NCI-H1436 (cell line): ENCODE measurements at regions not wholly inside any gene's neighbourhood (a gene's known extent, or its start where the extent isn't known, plus 50 kb on each side); places are given as distances from the start of the nearest gene placed in this dataset.

Experiments
- DNase-seq: peaks from one replicate; lab custom pipeline; 2025; lab: John Stamatoyannopoulos, UW

GRCh38 chr4:104795264-104795939, 300.7 kb upstream of the CXXC4 start:
- no peak for DNase-seq

GRCh38 chr4:104811727-104812126, 317.0 kb upstream of the CXXC4 start:
- DNase-seq = no peak

- DNase-seq = no peak
Measured at GRCh38 chr4:104815665-104816064, 321.0 kb upstream of the CXXC4 start.

GRCh38 chr4:104818579-104818978, 323.9 kb upstream of the CXXC4 start:
- no peak for DNase-seq

GRCh38 chr4:104826171-104826570, 320.5 kb upstream of the TET2 start:
- no peak for DNase-seq

GRCh38 chr4:104829761-104830160, 316.9 kb upstream of the TET2 start:
- no peak for DNase-seq

- no peak for DNase-seq
Measured at GRCh38 chr4:104848597-104849225, 298.0 kb upstream of the TET2 start.

- no peak for DNase-seq
Measured at GRCh38 chr4:104859601-104860237, 287.0 kb upstream of the TET2 start.

GRCh38 chr4:104860238-104861123, 286.2 kb upstream of the TET2 start:
- DNase-seq = peak; percentile 76

- DNase-seq = no peak
Measured at GRCh38 chr4:104866809-104867208, 279.9 kb upstream of the TET2 start.

GRCh38 chr4:104868533-104868932, 278.1 kb upstream of the TET2 start:
- DNase-seq = no peak

- no peak for DNase-seq
Measured at GRCh38 chr4:104868958-104869357, 277.7 kb upstream of the TET2 start.

- DNase-seq = no peak
Measured at GRCh38 chr4:104869831-104870230, 276.8 kb upstream of the TET2 start.

GRCh38 chr4:104870495-104871233, 276.0 kb upstream of the TET2 start:
- no peak for DNase-seq

GRCh38 chr4:104878936-104879335, 267.7 kb upstream of the TET2 start:
- no peak for DNase-seq

- no peak for DNase-seq
Measured at GRCh38 chr4:104879367-104879766, 267.3 kb upstream of the TET2 start.

- DNase-seq = no peak
Measured at GRCh38 chr4:104879854-104880253, 266.8 kb upstream of the TET2 start.

GRCh38 chr4:104881136-104881886, 265.4 kb upstream of the TET2 start:
- DNase-seq = no peak

- no peak for DNase-seq
Measured at GRCh38 chr4:104890598-104891275, 255.9 kb upstream of the TET2 start.
